SK-N-SH (cell line): ENCODE measurements at regions not wholly inside any gene's neighbourhood (a gene's known extent, or its start where the extent isn't known, plus 50 kb on each side); places are given as distances from the start of the nearest gene placed in this dataset.

ENCODE experiments used
- CTCF ChIA-PET: fragments of 300-600, 350-600 bp; formaldehyde crosslinking; extraction: SDS; loops from one replicate; lab custom pipeline; 2021; lab: Yijun Ruan, JAX
- POLR2A ChIA-PET: fragments of 350-600 bp; sonication (Branson Sonifier 250); formaldehyde crosslinking; extraction: SDS; loops from one replicate; lab custom pipeline; 2020; ENCODE audit warnings: antibody characterized with exemption, inconsistent platforms; lab: Yijun Ruan, JAX
- DNase-seq: peaks from one replicate; pipeline ENCODE4 v3.0.0; 2012
- H2AFZ ChIP-seq: fragments of 200-600 bp; sonication (generic); 2 replicates; pipeline ENCODE4 v1.8.1; 2016; ENCODE audit warnings: antibody characterized with exemption, mild to moderate bottlenecking, low read depth
- H3F3A ChIP-seq: fragments of 200-600 bp; sonication (generic); replicated peaks from 2 replicates; pipeline ENCODE3; 2016; ENCODE audit warnings: antibody characterized with exemption, mild to moderate bottlenecking; ENCODE audit not compliant: insufficient read depth
- H3K27ac ChIP-seq, 2 experiments: fragments of 200-500 bp in 1 of 2; fragments of 200-600 bp in 1 of 2; sonication (Bioruptor generic) in 1 of 2; sonication (generic), shearing (Covaris generic) in 1 of 2; 2 replicates each; pipeline versions ENCODE4 v1.5.1 to v1.6.1; 2014 to 2016; ENCODE audit warnings: low read depth in 2 of 2, inconsistent platforms in 1 of 2, low read length in 1 of 2, mild to moderate bottlenecking in 1 of 2, mixed read lengths in 1 of 2
- H3K27me3 ChIP-seq: fragments of 200-600 bp; sonication (generic), shearing (Covaris generic); 2 replicates; pipeline ENCODE4 v1.6.1; 2016; ENCODE audit warnings: mixed run types; ENCODE audit not compliant: insufficient read depth
- H3K36me3 ChIP-seq, 2 experiments: fragments of 200-500 bp in 1 of 2; fragments of 200-600 bp in 1 of 2; sonication (Bioruptor generic) in 1 of 2; sonication (generic) in 1 of 2; replicated peaks in 1 of 2; 2 replicates each; pipeline versions ENCODE3 to v1.5.1; 2014 to 2016; ENCODE audit warnings: low read length in 1 of 2, mild to moderate bottlenecking in 1 of 2; ENCODE audit not compliant: insufficient read depth in 2 of 2, control insufficient read depth in 1 of 2
- H3K4me1 ChIP-seq, 2 experiments: fragments of 200-500 bp in 1 of 2; fragments of 200-600 bp in 1 of 2; sonication (Bioruptor generic) in 1 of 2; sonication (generic), shearing (Covaris generic) in 1 of 2; 2 replicates each; pipeline versions ENCODE4 v1.5.1 to v1.6.1; 2014 to 2016; ENCODE audit warnings: low read depth in 1 of 2, low read length in 1 of 2, mixed run types in 1 of 2; ENCODE audit not compliant: insufficient read depth in 2 of 2, control insufficient read depth in 1 of 2
- H3K4me2 ChIP-seq: fragments of 200-600 bp; sonication (generic), shearing (Covaris generic); 2 replicates; pipeline ENCODE4 v1.6.1; 2017; ENCODE audit warnings: mixed run types
- H3K4me3 ChIP-seq, 2 experiments: fragments of 200-500 bp in 1 of 2; fragments of 200-600 bp in 1 of 2; sonication (Bioruptor generic) in 1 of 2; sonication (generic), shearing (Covaris generic) in 1 of 2; 2 replicates each; pipeline versions ENCODE4 v1.5.1 to v1.8.1; 2014 to 2016; ENCODE audit warnings: low read depth in 2 of 2, inconsistent platforms in 1 of 2, low read length in 1 of 2, mild to moderate bottlenecking in 1 of 2, mixed read lengths in 1 of 2, moderate library complexity in 1 of 2
- H3K79me2 ChIP-seq: fragments of 200-600 bp; sonication (generic); 2 replicates; pipeline ENCODE4 v1.8.1; 2017; ENCODE audit warnings: mild to moderate bottlenecking; ENCODE audit not compliant: insufficient read depth
- H3K9ac ChIP-seq: fragments of 200-600 bp; sonication (generic); 2 replicates; pipeline ENCODE4 v1.6.1; 2017; ENCODE audit warnings: mixed run types
- H3K9me2 ChIP-seq: fragments of 200-600 bp; sonication (generic); 2 replicates; pipeline ENCODE4 v1.6.1; 2017; ENCODE audit warnings: mixed run types
- H3K9me3 ChIP-seq: fragments of 200-600 bp; sonication (generic); 2 replicates; pipeline ENCODE4 v1.6.1; 2017; ENCODE audit warnings: mixed run types, mild to moderate bottlenecking, moderate library complexity
- H4K20me1 ChIP-seq: fragments of 200-600 bp; sonication (generic); 2 replicates; pipeline ENCODE4 v1.6.1; 2017; ENCODE audit warnings: mild to moderate bottlenecking, mixed run types; ENCODE audit not compliant: insufficient read depth
- EP300 ChIP-seq, 2 experiments: IDR thresholded peaks; 2 replicates each; pipeline versions ENCODE4 v1.4.0 to v1.6.1; 2012; ENCODE audit warnings: borderline replicate concordance in 1 of 2, low read depth in 1 of 2, low read length in 1 of 2
- FOSL2 ChIP-seq: IDR thresholded peaks from 2 replicates; pipeline ENCODE4 v1.4.0; 2012; ENCODE audit warnings: low read depth, mild to moderate bottlenecking, moderate library complexity, borderline replicate concordance
- FOXJ3 ChIP-seq: sonication (generic); formaldehyde crosslinking; IDR thresholded peaks from 2 replicates; pipeline ENCODE4 v1.5.1; 2020; ENCODE audit warnings: mild to moderate bottlenecking, missing genetic modification reagents
- GABPA ChIP-seq: IDR thresholded peaks from 2 replicates; pipeline ENCODE4 v1.4.0; 2012; ENCODE audit warnings: low read depth, mild to moderate bottlenecking
- GATA2 ChIP-seq: sonication (generic); formaldehyde crosslinking; IDR thresholded peaks from 2 replicates; pipeline ENCODE4 v1.5.0; 2020; ENCODE audit warnings: mild to moderate bottlenecking, missing genetic modification reagents
- NFIC ChIP-seq: IDR thresholded peaks from 2 replicates; pipeline ENCODE4 v1.4.0; 2012; ENCODE audit warnings: borderline replicate concordance
- NRF1 ChIP-seq: IDR thresholded peaks from 2 replicates; pipeline ENCODE4 v1.6.1; 2012; ENCODE audit warnings: low read depth, mild to moderate bottlenecking, low read length
- POLR2AphosphoS5 ChIP-seq: IDR thresholded peaks from 2 replicates; pipeline ENCODE4 v1.6.1; 2012; ENCODE audit warnings: low read depth, low read length
- RFX5 ChIP-seq: IDR thresholded peaks from 2 replicates; pipeline ENCODE4 v1.6.1; 2012; ENCODE audit warnings: mild to moderate bottlenecking, improper control_type of control experiment, low read length
- RXRA ChIP-seq: IDR thresholded peaks from 2 replicates; pipeline ENCODE4 v1.4.0; 2012; ENCODE audit warnings: low read depth, mild to moderate bottlenecking, borderline replicate concordance
- TEAD4 ChIP-seq: IDR thresholded peaks from 2 replicates; pipeline ENCODE4 v1.4.0; 2012; ENCODE audit warnings: mild to moderate bottlenecking, borderline replicate concordance; ENCODE audit not compliant: insufficient read depth
- YY1 ChIP-seq: IDR thresholded peaks from 2 replicates; pipeline ENCODE4 v1.4.0; 2012; ENCODE audit warnings: low read depth, mild to moderate bottlenecking
- WGBS: methylation state at CpG from one replicate; pipeline ENCODE4 v1.1.6; 2017; ENCODE audit warnings: low lambda C conversion rate; 5-methylcytosine and 5-hydroxymethylcytosine counted together
- TF ChIP-seq, protein P1 (sequence below): IDR thresholded peaks from 2 replicates; pipeline ENCODE4; 2012
- TF ChIP-seq, protein P2 (sequence below): IDR thresholded peaks from 2 replicates; pipeline ENCODE4 v1.4.0; 2012; ENCODE audit warnings: low read depth, borderline replicate concordance
- TF ChIP-seq, protein P3 (sequence below): fragments of 150-350 bp; IDR thresholded peaks from 2 replicates; pipeline ENCODE4 v1.6.1; 2017; ENCODE audit warnings: antibody characterized with exemption, low read length, low read depth, borderline replicate concordance

DNA sequence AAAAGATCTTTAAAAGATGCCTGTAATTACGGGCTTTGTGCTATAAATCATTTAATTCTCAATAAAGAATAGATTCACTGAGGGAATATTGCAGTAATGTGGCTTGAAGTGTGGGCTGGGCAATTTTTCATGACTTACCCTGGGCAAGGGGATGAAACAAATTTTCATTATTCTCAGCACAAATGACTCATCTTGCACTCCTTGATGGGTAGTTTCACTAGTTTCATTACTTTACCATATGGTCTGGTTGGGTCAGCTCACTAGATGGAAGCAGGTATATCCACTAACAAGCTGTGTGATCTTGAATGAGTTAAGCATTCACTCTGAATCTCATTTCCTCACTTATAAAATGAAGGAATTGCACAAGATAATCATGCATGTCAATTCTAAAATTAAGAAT, 234.3 kb downstream of the ABCC12 start:
- H3F3A ChIP-seq, result no peaks in the 10 kb centered on the region
- H3K9me2 ChIP-seq, result no peaks in the 10 kb centered on the region
- H3K36me3 ChIP-seq, result no peaks in the 10 kb centered on the region
- H3K9ac ChIP-seq, result no peak overlapping the region
- POLR2A ChIA-PET, result no interaction called here
- H3K4me3 ChIP-seq, result no peak overlapping the region
- H3K27ac ChIP-seq, result no peak overlapping the region
- H3K4me1 ChIP-seq, result no peaks in the 10 kb centered on the region
- no peaks in the 10 kb centered on the region for H3K79me2 ChIP-seq
- no peaks in the 10 kb centered on the region for H3K27me3 ChIP-seq
- H3K9me3 ChIP-seq, result no peaks in the 10 kb centered on the region
- DNase-seq, result no peak
- no peak overlapping the region for H3K4me2 ChIP-seq
- no peaks in the 10 kb centered on the region for H4K20me1 ChIP-seq
- no peak overlapping the region for H2AFZ ChIP-seq
- TF ChIP-seq NRF1, result no peak
- TF ChIP-seq EP300 (IDR thresholded peaks at IDR 0.05; ENCODE audit: borderline replicate concordance in 1 of 2, low read depth in 1 of 2, low read length in 1 of 2), result no peak
- TF ChIP-seq, all 33 proteins: peak for 0
- CTCF ChIA-PET, result no interaction called here
- WGBS, result 12% methylated on average over 1 of the region's 1 CpG

DNA sequence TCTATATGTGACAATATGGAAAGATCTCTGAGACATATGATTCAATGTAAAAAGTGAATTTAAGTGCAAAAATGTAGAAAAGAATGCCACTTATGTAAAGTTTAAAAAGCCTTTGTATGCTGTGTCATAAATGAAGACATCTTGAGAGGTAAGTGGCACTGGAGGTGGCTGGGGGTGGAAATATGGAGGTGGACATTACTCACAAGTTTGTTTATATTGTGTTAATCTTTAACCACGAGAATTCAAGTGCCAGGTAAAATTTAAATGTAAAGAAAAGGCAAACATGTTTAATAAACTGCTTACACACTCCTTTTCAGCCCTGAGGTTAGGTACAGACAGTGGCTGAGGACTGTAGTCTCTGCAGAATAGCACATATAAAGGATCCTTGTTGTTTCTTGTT, 235.1 kb downstream of the ABCC12 start:
- CTCF ChIA-PET, result no interaction called here
- no peaks in the 10 kb centered on the region for H3K36me3 ChIP-seq
- POLR2A ChIA-PET, result no interaction called here
- no peaks in the 10 kb centered on the region for H4K20me1 ChIP-seq
- no peak overlapping the region for H3K27ac ChIP-seq
- no peak overlapping the region for H3K9ac ChIP-seq
- H3K79me2 ChIP-seq, result no peaks in the 10 kb centered on the region
- no peaks in the 10 kb centered on the region for H3K4me1 ChIP-seq
- TF ChIP-seq YY1, result no peak
- TF ChIP-seq POLR2AphosphoS5, result no peak
- no peak for TF ChIP-seq RXRA
- no peak for TF ChIP-seq NFIC
- TF ChIP-seq, protein P1, sequence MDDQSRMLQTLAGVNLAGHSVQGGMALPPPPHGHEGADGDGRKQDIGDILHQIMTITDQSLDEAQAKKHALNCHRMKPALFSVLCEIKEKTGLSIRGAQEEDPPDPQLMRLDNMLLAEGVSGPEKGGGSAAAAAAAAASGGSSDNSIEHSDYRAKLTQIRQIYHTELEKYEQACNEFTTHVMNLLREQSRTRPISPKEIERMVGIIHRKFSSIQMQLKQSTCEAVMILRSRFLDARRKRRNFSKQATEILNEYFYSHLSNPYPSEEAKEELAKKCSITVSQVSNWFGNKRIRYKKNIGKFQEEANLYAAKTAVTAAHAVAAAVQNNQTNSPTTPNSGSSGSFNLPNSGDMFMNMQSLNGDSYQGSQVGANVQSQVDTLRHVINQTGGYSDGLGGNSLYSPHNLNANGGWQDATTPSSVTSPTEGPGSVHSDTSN, result no peak
- TF ChIP-seq FOSL2, result no peak
- TF ChIP-seq GATA2, result no peak
- no peak for TF ChIP-seq RFX5
- H2AFZ ChIP-seq, result no peak overlapping the region
- DNase-seq, result no peak
- WGBS, result 4% methylated on average over 1 of the region's 1 CpG
- no peaks in the 10 kb centered on the region for H3K9me3 ChIP-seq
- H3K27me3 ChIP-seq, result no peaks in the 10 kb centered on the region
- no peak overlapping the region for H3K4me3 ChIP-seq
- no peaks in the 10 kb centered on the region for H3F3A ChIP-seq
- H3K4me2 ChIP-seq, result no peak overlapping the region
- H3K9me2 ChIP-seq, result no peaks in the 10 kb centered on the region

DNA sequence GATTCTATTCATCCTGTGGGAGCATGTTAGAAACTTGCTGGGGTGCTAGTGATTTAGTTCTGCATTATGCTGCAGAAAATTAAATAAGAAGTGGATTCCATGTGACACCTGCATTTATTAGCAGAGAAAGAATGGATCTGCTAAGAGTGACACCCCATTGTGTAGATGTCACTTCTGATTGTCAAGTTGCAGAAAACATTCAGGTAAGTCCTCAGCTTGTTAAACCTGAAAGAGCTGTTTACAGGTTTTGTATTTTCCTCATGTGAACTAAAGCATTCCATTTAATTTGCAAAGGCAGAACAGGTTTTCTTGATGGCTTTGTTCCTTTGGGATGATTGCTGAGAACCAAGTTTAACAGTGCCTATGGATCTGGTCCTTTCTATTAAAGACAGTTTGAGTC, 238.7 kb downstream of the ABCC12 start:
- Histone ChIP-seq H3K4me1 (no peaks in the 10 kb centered on the region), H3K4me2 (no peak overlapping the region), H3K79me2 (no peaks in the 10 kb centered on the region), H3K4me3 (no peak overlapping the region), H2AFZ (no peak overlapping the region), H3K9me2 (no peaks in the 10 kb centered on the region), H3K36me3 (no peaks in the 10 kb centered on the region), H3K9ac (no peak overlapping the region), H3F3A (no peaks in the 10 kb centered on the region), H4K20me1 (no peaks in the 10 kb centered on the region), H3K27me3 (no peaks in the 10 kb centered on the region), H3K27ac (no peak overlapping the region), H3K9me3 (no peaks in the 10 kb centered on the region)
- DNase-seq, result no peak
- ChIA-PET POLR2A (no interaction called here), CTCF (interaction anchor here (1.1 kb wide), 1 partner anchor 27 kb away, joined by 3 read pairs; no protein-coding TSS in a partner anchor)
- no peak for TF ChIP-seq POLR2AphosphoS5
- TF ChIP-seq, protein P2, sequence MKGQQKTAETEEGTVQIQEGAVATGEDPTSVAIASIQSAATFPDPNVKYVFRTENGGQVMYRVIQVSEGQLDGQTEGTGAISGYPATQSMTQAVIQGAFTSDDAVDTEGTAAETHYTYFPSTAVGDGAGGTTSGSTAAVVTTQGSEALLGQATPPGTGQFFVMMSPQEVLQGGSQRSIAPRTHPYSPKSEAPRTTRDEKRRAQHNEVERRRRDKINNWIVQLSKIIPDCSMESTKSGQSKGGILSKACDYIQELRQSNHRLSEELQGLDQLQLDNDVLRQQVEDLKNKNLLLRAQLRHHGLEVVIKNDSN, result no peak
- TF ChIP-seq, protein P3, sequence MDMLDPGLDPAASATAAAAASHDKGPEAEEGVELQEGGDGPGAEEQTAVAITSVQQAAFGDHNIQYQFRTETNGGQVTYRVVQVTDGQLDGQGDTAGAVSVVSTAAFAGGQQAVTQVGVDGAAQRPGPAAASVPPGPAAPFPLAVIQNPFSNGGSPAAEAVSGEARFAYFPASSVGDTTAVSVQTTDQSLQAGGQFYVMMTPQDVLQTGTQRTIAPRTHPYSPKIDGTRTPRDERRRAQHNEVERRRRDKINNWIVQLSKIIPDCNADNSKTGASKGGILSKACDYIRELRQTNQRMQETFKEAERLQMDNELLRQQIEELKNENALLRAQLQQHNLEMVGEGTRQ, result no peak
- TF ChIP-seq NFIC, result no peak
- TF ChIP-seq FOXJ3 (CRISPR knock-in tag), result no peak
- TF ChIP-seq TEAD4, result no peak
- TF ChIP-seq GABPA, result no peak
